ENCODE measurements at regions not wholly inside any gene's neighbourhood (a gene's known extent, or its start where the extent isn't known, plus 50 kb on each side); places are given as distances from the start of the nearest gene placed in this dataset.
A peak's percentile ranks its signal among the peaks of the same experiment; 100 is the strongest.

DNA sequence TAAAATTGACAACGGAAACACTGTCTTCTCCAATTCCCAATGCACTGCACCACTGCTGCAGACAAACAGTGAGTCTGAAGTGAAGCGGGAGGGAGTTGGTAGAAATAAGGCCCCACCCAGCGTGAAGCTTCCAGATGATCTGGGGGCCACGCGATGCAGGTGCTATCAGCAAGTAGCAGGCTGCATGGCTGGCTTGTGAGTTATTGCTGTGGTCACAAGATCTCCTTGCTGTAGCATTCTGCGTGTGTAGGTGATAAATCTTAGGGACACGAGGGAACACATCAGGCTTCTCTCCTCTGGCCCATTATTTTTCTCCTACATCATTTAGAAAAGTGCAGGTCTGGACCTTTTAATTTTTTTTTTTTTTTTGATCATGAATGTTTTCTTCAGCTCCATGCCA lies 407.6 kb downstream of the TMEM114 start:
- FAIRE-seq = no peak
- no peak overlapping the region for H3K27ac ChIP-seq
- H3K4me3 ChIP-seq = no peak overlapping the region
- CTCF ChIA-PET = no interaction called here
- TF ChIP-seq CTCF (IDR thresholded peaks at IDR 0.05) = no peak
- TF ChIP-seq ZC3H11A (IDR thresholded peaks at IDR 0.05) = no peak
- TF ChIP-seq POLR2AphosphoS2 (conservative IDR thresholded peaks at IDR 0.05; ENCODE audit: low read length) = no peak
- TF ChIP-seq NFE2L2 (conservative IDR thresholded peaks at IDR 0.05; ENCODE audit: low read length) = no peak
- TF ChIP-seq HEYL (CRISPR knock-in tag; IDR thresholded peaks at IDR 0.05) = no peak
- TF ChIP-seq CHD4 (IDR thresholded peaks at IDR 0.05; ENCODE audit: borderline replicate concordance) = no peak
- TF ChIP-seq PHF8 (IDR thresholded peaks at IDR 0.05; ENCODE audit: borderline replicate concordance, low read depth) = no peak
- TF ChIP-seq, protein P1, sequence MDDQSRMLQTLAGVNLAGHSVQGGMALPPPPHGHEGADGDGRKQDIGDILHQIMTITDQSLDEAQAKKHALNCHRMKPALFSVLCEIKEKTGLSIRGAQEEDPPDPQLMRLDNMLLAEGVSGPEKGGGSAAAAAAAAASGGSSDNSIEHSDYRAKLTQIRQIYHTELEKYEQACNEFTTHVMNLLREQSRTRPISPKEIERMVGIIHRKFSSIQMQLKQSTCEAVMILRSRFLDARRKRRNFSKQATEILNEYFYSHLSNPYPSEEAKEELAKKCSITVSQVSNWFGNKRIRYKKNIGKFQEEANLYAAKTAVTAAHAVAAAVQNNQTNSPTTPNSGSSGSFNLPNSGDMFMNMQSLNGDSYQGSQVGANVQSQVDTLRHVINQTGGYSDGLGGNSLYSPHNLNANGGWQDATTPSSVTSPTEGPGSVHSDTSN (IDR thresholded peaks at IDR 0.05) = no peak
- no peak for TF ChIP-seq KDM1A (IDR thresholded peaks at IDR 0.05; ENCODE audit: low read depth)
- TF ChIP-seq CHD2 (IDR thresholded peaks at IDR 0.05; ENCODE audit: low read length, partially characterized antibody) = no peak
- TF ChIP-seq NR3C1 (IDR thresholded peaks at IDR 0.05) = no peak
- TF ChIP-seq TP53 (CRISPR knock-in tag; IDR thresholded peaks at IDR 0.05) = no peak
- no peaks in the 10 kb centered on the region for H3K4me1 ChIP-seq
- WGBS (ENCODE audit: missing lambda C conversion rate) = 37% methylated on average over 7 of the region's 7 CpGs
- DNase-seq (ENCODE audit: low read depth in 1 of 2, low spot score in 1 of 2) = no peak
- no peak overlapping the region for H3K4me2 ChIP-seq
- POLR2A ChIA-PET = no interaction called here
- no peak for ATAC-seq
- no peaks in the 10 kb centered on the region for H3K9me3 ChIP-seq

GRCh38 chr16:8179615-8180014 lies 410.7 kb downstream of the TMEM114 start:
- POLR2A ChIA-PET = no interaction called here
- Histone ChIP-seq H3K4me1 (no peaks in the 10 kb centered on the region), H3K4me3 (no peak overlapping the region), H3K4me2 (no peak overlapping the region), H3K27ac (no peak overlapping the region), H3K9me3 (no peaks in the 10 kb centered on the region)
- DNase-seq (ENCODE audit: low read depth in 1 of 2, low spot score in 1 of 2) = no peak
- no peak for FAIRE-seq
- TF ChIP-seq JUN (IDR thresholded peaks at IDR 0.05) (no peak), BHLHE40 (IDR thresholded peaks at IDR 0.05; ENCODE audit: low read depth, low read length) (no peak), CTCF (IDR thresholded peaks at IDR 0.05) (no peak), PHF8 (IDR thresholded peaks at IDR 0.05; ENCODE audit: borderline replicate concordance, low read depth) (no peak), FOXS1 (CRISPR knock-in tag; IDR thresholded peaks at IDR 0.05) (peak; percentile 84; the same call in 1 of the 2 replicates), MAZ (IDR thresholded peaks at IDR 0.05; ENCODE audit: borderline replicate concordance, low read depth, low read length) (no peak)
- no peak for ATAC-seq
- 6% methylated on average over 5 of the region's 5 CpGs for WGBS (ENCODE audit: missing lambda C conversion rate)
- CTCF ChIA-PET = no interaction called here

- FAIRE-seq (no peak), DNase-seq (ENCODE audit: low read depth in 1 of 2, low spot score in 1 of 2) (no peak), ATAC-seq (no peak)
- H3K9me3 ChIP-seq = no peaks in the 10 kb centered on the region
- no peak overlapping the region for H3K4me3 ChIP-seq
- H3K4me1 ChIP-seq = no peaks in the 10 kb centered on the region
- ChIA-PET POLR2A (no interaction called here), CTCF (no interaction called here)
- WGBS (ENCODE audit: missing lambda C conversion rate) = 12% methylated on average over 8 of the region's 8 CpGs
- H3K27ac ChIP-seq = no peak overlapping the region
- H3K4me2 ChIP-seq = no peak overlapping the region
- no peak for TF ChIP-seq HOXB13 (CRISPR knock-in tag; IDR thresholded peaks at IDR 0.05; ENCODE audit: low read depth)
- no peak for TF ChIP-seq TFCP2L1 (CRISPR knock-in tag; IDR thresholded peaks at IDR 0.05)
- no peak for TF ChIP-seq HEYL (CRISPR knock-in tag; IDR thresholded peaks at IDR 0.05)
- TF ChIP-seq POLR2A (IDR thresholded peaks at IDR 0.05; ENCODE audit: low read length) = no peak
- TF ChIP-seq ZNF302 (CRISPR knock-in tag; IDR thresholded peaks at IDR 0.05) = no peak
- TF ChIP-seq ELK1 (IDR thresholded peaks at IDR 0.05; ENCODE audit: low read depth, low read length) = no peak
- TF ChIP-seq, protein P2, sequence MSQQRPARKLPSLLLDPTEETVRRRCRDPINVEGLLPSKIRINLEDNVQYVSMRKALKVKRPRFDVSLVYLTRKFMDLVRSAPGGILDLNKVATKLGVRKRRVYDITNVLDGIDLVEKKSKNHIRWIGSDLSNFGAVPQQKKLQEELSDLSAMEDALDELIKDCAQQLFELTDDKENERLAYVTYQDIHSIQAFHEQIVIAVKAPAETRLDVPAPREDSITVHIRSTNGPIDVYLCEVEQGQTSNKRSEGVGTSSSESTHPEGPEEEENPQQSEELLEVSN (IDR thresholded peaks at IDR 0.05; ENCODE audit: borderline replicate concordance, low read depth) = no peak
- TF ChIP-seq NR3C1 (IDR thresholded peaks at IDR 0.05) = no peak
- no peak for TF ChIP-seq ZFP36 (IDR thresholded peaks at IDR 0.05; ENCODE audit: borderline replicate concordance, partially characterized antibody)
- TF ChIP-seq, protein P3, sequence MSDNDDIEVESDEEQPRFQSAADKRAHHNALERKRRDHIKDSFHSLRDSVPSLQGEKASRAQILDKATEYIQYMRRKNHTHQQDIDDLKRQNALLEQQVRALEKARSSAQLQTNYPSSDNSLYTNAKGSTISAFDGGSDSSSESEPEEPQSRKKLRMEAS (IDR thresholded peaks at IDR 0.05) = no peak
- no peak for TF ChIP-seq EP300 (IDR thresholded peaks at IDR 0.05)
- no peak for TF ChIP-seq HDAC2 (IDR thresholded peaks at IDR 0.05)
- TF ChIP-seq, protein P1 (IDR thresholded peaks at IDR 0.05) = no peak
- TF ChIP-seq RAD21 (conservative IDR thresholded peaks at IDR 0.05 in 1 of 2, IDR thresholded peaks at IDR 0.05 in 1 of 2) = no peak
- TF ChIP-seq POLR2AphosphoS2 (conservative IDR thresholded peaks at IDR 0.05; ENCODE audit: low read length) = no peak
Observed at GRCh38 chr16:8178271-8178670, 412.0 kb downstream of the TMEM114 start.

All from A549 (cell line).